ENCODE measurements at regions not wholly inside any gene's neighbourhood (a gene's known extent, or its start where the extent isn't known, plus 50 kb on each side); places are given as distances from the start of the nearest gene placed in this dataset.

GRCh38 chr12:97977870-97978405, 515.3 kb downstream of the RMST start:
- no peaks in the 10 kb centered on the region for H3K79me2 ChIP-seq (ENCODE audit: control insufficient read depth, insufficient read depth, low read length)
- intact Hi-C loops (cut with micrococcal nuclease; ENCODE audit: unreplicated experiment): no loop called here
- no peak for DNase-seq (ENCODE audit: low read depth, low spot score)
- H3K9ac ChIP-seq (ENCODE audit: control insufficient read depth, insufficient read depth, low read length): no peak overlapping the region
- H3K4me1 ChIP-seq (ENCODE audit: control insufficient read depth, insufficient read depth, low read length): no peaks in the 10 kb centered on the region
- CTCF ChIA-PET: interaction anchor here (1.4 kb wide), 1 partner anchor 17 kb away, joined by 4 read pairs; no protein-coding TSS in a partner anchor
- RAD21 ChIA-PET (ENCODE audit: unreplicated experiment): no interaction called here
- no peak for ATAC-seq
- 53% methylated on average over 2 of the region's 2 CpGs for WGBS (ENCODE audit: insufficient coverage, insufficient replicate concordance, low lambda C conversion rate, missing lambda C conversion rate)
- no peak overlapping the region for H3K4me3 ChIP-seq
- H4K20me1 ChIP-seq (ENCODE audit: control insufficient read depth, insufficient read depth): no peaks in the 10 kb centered on the region
- SMC1A ChIA-PET (ENCODE audit: uncharacterized antibody, unreplicated experiment): no interaction called here
- H3K27ac ChIP-seq (ENCODE audit: control insufficient read depth, insufficient read depth): no peak overlapping the region
- H3K9me3 ChIP-seq (replicated peaks; ENCODE audit: control insufficient read depth, insufficient read depth, low read length): no peaks in the 10 kb centered on the region
- no peaks in the 10 kb centered on the region for H3K36me3 ChIP-seq (ENCODE audit: control insufficient read depth in 2 of 2, insufficient read depth in 2 of 2, low read length in 1 of 2)
- POLR2A ChIA-PET: no interaction called here
- no peak overlapping the region for H3K4me2 ChIP-seq (ENCODE audit: control insufficient read depth, insufficient read depth)
- no peak overlapping the region for H2AFZ ChIP-seq (ENCODE audit: control insufficient read depth, low read depth, low read length)
- no TSS peak for BruUV-seq (replicated peaks)
- TF ChIP-seq ZNF217 (IDR thresholded peaks at IDR 0.05): no peak
- no peak for TF ChIP-seq SUPT20H (IDR thresholded peaks at IDR 0.05; ENCODE audit: borderline replicate concordance, control insufficient read depth, low read depth, low read length)
- no peak for TF ChIP-seq ZBED1 (IDR thresholded peaks at IDR 0.05; ENCODE audit: borderline replicate concordance)
- TF ChIP-seq PRDM15 (CRISPR knock-in tag; IDR thresholded peaks at IDR 0.05): no peak
- no peak for TF ChIP-seq PKNOX1 (IDR thresholded peaks at IDR 0.05)
- TF ChIP-seq STAT3 (IDR thresholded peaks at IDR 0.05; ENCODE audit: low read depth, low read length): no peak
- TF ChIP-seq IKZF1 (conservative IDR thresholded peaks at IDR 0.05): no peak
- no peak for TF ChIP-seq SIN3A (IDR thresholded peaks at IDR 0.05; ENCODE audit: low read depth, low read length)
- TF ChIP-seq STAT1 (conservative IDR thresholded peaks at IDR 0.05): no peak
- no peak for TF ChIP-seq TCF7 (IDR thresholded peaks at IDR 0.05; ENCODE audit: borderline replicate concordance)
- TF ChIP-seq CEBPB (IDR thresholded peaks at IDR 0.05; ENCODE audit: borderline replicate concordance in 1 of 2, low read depth in 2 of 2, low read length in 2 of 2): no peak
- no peak for TF ChIP-seq NFXL1 (IDR thresholded peaks at IDR 0.05; ENCODE audit: borderline replicate concordance)
- TF ChIP-seq ZBTB4 (CRISPR knock-in tag; IDR thresholded peaks at IDR 0.05): no peak
- TF ChIP-seq YY1 (IDR thresholded peaks at IDR 0.05; ENCODE audit: low read depth, low read length): no peak
- TF ChIP-seq IKZF2 (IDR thresholded peaks at IDR 0.05): no peak
- in situ Hi-C loops (cut with MboI): no loop called here
- no peak for FAIRE-seq
- no peaks in the 10 kb centered on the region for H3K27me3 ChIP-seq (replicated peaks in 1 of 2; ENCODE audit: control insufficient read depth in 2 of 2, insufficient read depth in 2 of 2, low read length in 1 of 2)
